HUES48 (cell line): ENCODE measurements at regions not wholly inside any gene's neighbourhood (a gene's known extent, or its start where the extent isn't known, plus 50 kb on each side); places are given as distances from the start of the nearest gene placed in this dataset.
"Not testable (repeated sequence)": the region's sequence is repeated elsewhere in the genome, so short reads cannot be mapped to it uniquely, and the experiment has no call there.

Source experiments
- H3K27ac ChIP-seq: one replicate; pipeline ENCODE4 v1.7.0; 2013; ENCODE audit warnings: low read depth, low read length, inconsistent platforms
- H3K27me3 ChIP-seq: 2 replicates; pipeline ENCODE4 v1.6.1; 2013; ENCODE audit warnings: mild to moderate bottlenecking, low read length; ENCODE audit not compliant: control insufficient read depth, insufficient read depth
- H3K36me3 ChIP-seq: 2 replicates; pipeline ENCODE4 v1.6.1; 2013; ENCODE audit warnings: low read length; ENCODE audit not compliant: control insufficient read depth, insufficient read depth
- H3K4me1 ChIP-seq: 2 replicates; pipeline ENCODE4 v1.6.1; 2013; ENCODE audit warnings: mild to moderate bottlenecking, low read length; ENCODE audit not compliant: control insufficient read depth, insufficient read depth
- H3K4me3 ChIP-seq: 2 replicates; pipeline ENCODE4 v1.5.1; 2013; ENCODE audit warnings: mild to moderate bottlenecking, low read depth, low read length
- H3K9ac ChIP-seq: 2 replicates; pipeline ENCODE4 v1.6.1; 2013; ENCODE audit warnings: mild to moderate bottlenecking, low read depth, low read length, moderate library complexity
- H3K9me3 ChIP-seq: 2 replicates; pipeline ENCODE4 v1.6.1; 2013; ENCODE audit warnings: low read length; ENCODE audit not compliant: control insufficient read depth, insufficient read depth

GRCh38 chr2:59824314-59824713 lies 729.1 kb downstream of the BCL11A start:
- Histone ChIP-seq H3K9ac (no peak overlapping the region), H3K36me3 (no peaks in the 10 kb centered on the region), H3K4me3 (no peak overlapping the region), H3K9me3 (no peaks in the 10 kb centered on the region), H3K27ac (no peak overlapping the region), H3K4me1 (no peaks in the 10 kb centered on the region), H3K27me3 (no peaks in the 10 kb centered on the region)

- Histone ChIP-seq H3K4me1 (0 out of 2 replicates have a peak, but pooled peaks cover 5% of the 10 kb centered on the region), H3K9me3 (no peaks in the 10 kb centered on the region), H3K4me3 (no peak overlapping the region), H3K27ac (no peak overlapping the region), H3K9ac (no peak overlapping the region), H3K27me3 (no peaks in the 10 kb centered on the region), H3K36me3 (no peaks in the 10 kb centered on the region)
Observed at GRCh38 chr2:59816075-59816474, 737.4 kb downstream of the BCL11A start.

GRCh38 chr2:59810283-59810682 lies 743.2 kb downstream of the BCL11A start:
- H3K4me3 ChIP-seq, H3K9me3 ChIP-seq, H3K4me1 ChIP-seq, H3K36me3 ChIP-seq, H3K9ac ChIP-seq, H3K27me3 ChIP-seq, H3K27ac ChIP-seq: not testable (repeated sequence)

- H3K4me3 ChIP-seq = no peak overlapping the region
- no peak overlapping the region for H3K9ac ChIP-seq
- H3K4me1 ChIP-seq = no peaks in the 10 kb centered on the region
- H3K9me3 ChIP-seq = no peaks in the 10 kb centered on the region
- H3K27ac ChIP-seq = no peak overlapping the region
- no peaks in the 10 kb centered on the region for H3K36me3 ChIP-seq
- H3K27me3 ChIP-seq = no peaks in the 10 kb centered on the region
Observed at GRCh38 chr2:59806486-59806885, 747.0 kb downstream of the BCL11A start.

- H3K4me1 ChIP-seq = no peaks in the 10 kb centered on the region
- no peaks in the 10 kb centered on the region for H3K9me3 ChIP-seq
- H3K36me3 ChIP-seq = no peaks in the 10 kb centered on the region
- no peaks in the 10 kb centered on the region for H3K27me3 ChIP-seq
- no peak overlapping the region for H3K9ac ChIP-seq
- no peak overlapping the region for H3K27ac ChIP-seq
- no peak overlapping the region for H3K4me3 ChIP-seq
Observed at GRCh38 chr2:59804732-59805131, 748.7 kb downstream of the BCL11A start.

GRCh38 chr2:59803586-59803985 lies 749.9 kb downstream of the BCL11A start:
- H3K4me1 ChIP-seq = no peaks in the 10 kb centered on the region
- no peak overlapping the region for H3K27ac ChIP-seq
- no peak overlapping the region for H3K4me3 ChIP-seq
- H3K9me3 ChIP-seq = no peaks in the 10 kb centered on the region
- no peaks in the 10 kb centered on the region for H3K27me3 ChIP-seq
- H3K36me3 ChIP-seq = no peaks in the 10 kb centered on the region
- no peak overlapping the region for H3K9ac ChIP-seq

- Histone ChIP-seq H3K36me3 (no peaks in the 10 kb centered on the region), H3K4me1 (no peaks in the 10 kb centered on the region), H3K27ac (no peak overlapping the region), H3K9me3 (no peaks in the 10 kb centered on the region), H3K27me3 (no peaks in the 10 kb centered on the region), H3K9ac (no peak overlapping the region), H3K4me3 (no peak overlapping the region)
Observed at GRCh38 chr2:59798687-59799232, 754.7 kb downstream of the BCL11A start.

- H3K27me3 ChIP-seq = no peaks in the 10 kb centered on the region
- H3K9ac ChIP-seq = no peak overlapping the region
- H3K27ac ChIP-seq = no peak overlapping the region
- peaks cover 36% of the 10 kb centered on the region for H3K4me1 ChIP-seq
- no peaks in the 10 kb centered on the region for H3K9me3 ChIP-seq
- no peaks in the 10 kb centered on the region for H3K36me3 ChIP-seq
- no peak overlapping the region for H3K4me3 ChIP-seq
Observed at GRCh38 chr2:59791004-59791618, 762.3 kb downstream of the BCL11A start.

GRCh38 chr2:59790186-59791003 lies 763.1 kb downstream of the BCL11A start:
- Histone ChIP-seq H3K27ac (peak overlapping the region; percentile 43), H3K27me3 (no peaks in the 10 kb centered on the region), H3K9ac (no peak overlapping the region), H3K36me3 (no peaks in the 10 kb centered on the region), H3K9me3 (no peaks in the 10 kb centered on the region), H3K4me1 (peaks cover 36% of the 10 kb centered on the region), H3K4me3 (no peak overlapping the region)

- Histone ChIP-seq H3K27me3 (no peaks in the 10 kb centered on the region), H3K4me3 (no peak overlapping the region), H3K9ac (no peak overlapping the region), H3K4me1 (peaks cover 36% of the 10 kb centered on the region), H3K27ac (peak overlapping the region; percentile 43), H3K36me3 (no peaks in the 10 kb centered on the region), H3K9me3 (no peaks in the 10 kb centered on the region)
Observed at GRCh38 chr2:59789523-59789922, 763.9 kb downstream of the BCL11A start.

GRCh38 chr2:59787095-59787494 lies 766.4 kb downstream of the BCL11A start:
- Histone ChIP-seq H3K27me3 (no peaks in the 10 kb centered on the region), H3K27ac (no peak overlapping the region), H3K9me3 (no peaks in the 10 kb centered on the region), H3K4me3 (no peak overlapping the region), H3K9ac (no peak overlapping the region), H3K36me3 (no peaks in the 10 kb centered on the region), H3K4me1 (peaks cover 36% of the 10 kb centered on the region)
